Panc1 (cell line): ENCODE measurements at regions not wholly inside any gene's neighbourhood (a gene's known extent, or its start where the extent isn't known, plus 50 kb on each side); places are given as distances from the start of the nearest gene placed in this dataset.

Experiments
- CTCF ChIP-seq: fragments of 450-650 bp; IDR thresholded peaks from 2 replicates; pipeline ENCODE4 v1.5.1; 2017; ENCODE audit warnings: mild to moderate bottlenecking
- POLR2AphosphoS5 ChIP-seq: IDR thresholded peaks from 2 replicates; pipeline ENCODE4 v1.6.1; 2012; ENCODE audit warnings: mild to moderate bottlenecking, low read depth, low read length, moderate library complexity

GRCh38 chr5:72035831-72036230 lies 71.4 kb upstream of the MAP1B start:
- TF ChIP-seq CTCF, result no peak
- TF ChIP-seq POLR2AphosphoS5, result no peak
